ENCODE measurements at regions not wholly inside any gene's neighbourhood (a gene's known extent, or its start where the extent isn't known, plus 50 kb on each side); places are given as distances from the start of the nearest gene placed in this dataset.
"Not testable (repeated sequence)": the region's sequence is repeated elsewhere in the genome, so short reads cannot be mapped to it uniquely, and the experiment has no call there.

- DNase-seq = not testable (repeated sequence)
Measured at GRCh38 chr16:15192813-15193212, 98.7 kb upstream of the RRN3 start.

DNA sequence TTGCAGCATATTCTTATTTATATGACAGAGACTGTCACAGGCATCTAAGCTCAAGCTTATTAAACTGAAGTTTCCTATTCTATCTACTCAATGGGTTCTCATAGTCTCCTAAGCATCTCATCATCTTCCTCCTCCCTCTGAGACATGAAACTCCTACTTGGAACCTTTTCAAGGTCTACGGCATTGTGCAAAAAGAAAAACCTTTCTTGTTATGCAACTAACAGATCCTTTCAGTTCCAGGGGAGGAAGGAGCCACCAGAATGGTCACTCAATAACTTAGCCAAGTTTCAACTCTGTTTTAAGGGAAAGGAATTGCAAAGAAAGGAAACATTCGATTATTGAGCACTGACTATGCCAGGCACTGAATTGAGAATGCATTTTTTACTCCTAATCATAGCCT lies 98.1 kb upstream of the RRN3 start:
- not testable (repeated sequence) for DNase-seq

- DNase-seq = not testable (repeated sequence)
Measured at GRCh38 chr16:15189478-15189877, 95.4 kb upstream of the RRN3 start.

Measured in AML-193 (cell line).